SK-N-SH (cell line): ENCODE measurements at regions not wholly inside any gene's neighbourhood (a gene's known extent, or its start where the extent isn't known, plus 50 kb on each side); places are given as distances from the start of the nearest gene placed in this dataset.

Experiments used
- CTCF ChIA-PET: fragments of 300-600, 350-600 bp; formaldehyde crosslinking; extraction: SDS; loops from one replicate; lab custom pipeline; 2021; lab: Yijun Ruan, JAX
- POLR2A ChIA-PET: fragments of 350-600 bp; sonication (Branson Sonifier 250); formaldehyde crosslinking; extraction: SDS; loops from one replicate; lab custom pipeline; 2020; ENCODE audit warnings: antibody characterized with exemption, inconsistent platforms; lab: Yijun Ruan, JAX
- DNase-seq: peaks from one replicate; pipeline ENCODE4 v3.0.0; 2012
- H2AFZ ChIP-seq: fragments of 200-600 bp; sonication (generic); 2 replicates; pipeline ENCODE4 v1.8.1; 2016; ENCODE audit warnings: antibody characterized with exemption, mild to moderate bottlenecking, low read depth
- H3F3A ChIP-seq: fragments of 200-600 bp; sonication (generic); replicated peaks from 2 replicates; pipeline ENCODE3; 2016; ENCODE audit warnings: antibody characterized with exemption, mild to moderate bottlenecking; ENCODE audit not compliant: insufficient read depth
- H3K27ac ChIP-seq, 2 experiments: fragments of 200-500 bp in 1 of 2; fragments of 200-600 bp in 1 of 2; sonication (Bioruptor generic) in 1 of 2; sonication (generic), shearing (Covaris generic) in 1 of 2; 2 replicates each; pipeline versions ENCODE4 v1.5.1 to v1.6.1; 2014 to 2016; ENCODE audit warnings: low read depth in 2 of 2, inconsistent platforms in 1 of 2, low read length in 1 of 2, mild to moderate bottlenecking in 1 of 2, mixed read lengths in 1 of 2
- H3K27me3 ChIP-seq: fragments of 200-600 bp; sonication (generic), shearing (Covaris generic); 2 replicates; pipeline ENCODE4 v1.6.1; 2016; ENCODE audit warnings: mixed run types; ENCODE audit not compliant: insufficient read depth
- H3K36me3 ChIP-seq, 2 experiments: fragments of 200-500 bp in 1 of 2; fragments of 200-600 bp in 1 of 2; sonication (Bioruptor generic) in 1 of 2; sonication (generic) in 1 of 2; replicated peaks in 1 of 2; 2 replicates each; pipeline versions ENCODE3 to v1.5.1; 2014 to 2016; ENCODE audit warnings: low read length in 1 of 2, mild to moderate bottlenecking in 1 of 2; ENCODE audit not compliant: insufficient read depth in 2 of 2, control insufficient read depth in 1 of 2
- H3K4me1 ChIP-seq, 2 experiments: fragments of 200-500 bp in 1 of 2; fragments of 200-600 bp in 1 of 2; sonication (Bioruptor generic) in 1 of 2; sonication (generic), shearing (Covaris generic) in 1 of 2; 2 replicates each; pipeline versions ENCODE4 v1.5.1 to v1.6.1; 2014 to 2016; ENCODE audit warnings: low read depth in 1 of 2, low read length in 1 of 2, mixed run types in 1 of 2; ENCODE audit not compliant: insufficient read depth in 2 of 2, control insufficient read depth in 1 of 2
- H3K4me2 ChIP-seq: fragments of 200-600 bp; sonication (generic), shearing (Covaris generic); 2 replicates; pipeline ENCODE4 v1.6.1; 2017; ENCODE audit warnings: mixed run types
- H3K4me3 ChIP-seq, 2 experiments: fragments of 200-500 bp in 1 of 2; fragments of 200-600 bp in 1 of 2; sonication (Bioruptor generic) in 1 of 2; sonication (generic), shearing (Covaris generic) in 1 of 2; 2 replicates each; pipeline versions ENCODE4 v1.5.1 to v1.8.1; 2014 to 2016; ENCODE audit warnings: low read depth in 2 of 2, inconsistent platforms in 1 of 2, low read length in 1 of 2, mild to moderate bottlenecking in 1 of 2, mixed read lengths in 1 of 2, moderate library complexity in 1 of 2
- H3K79me2 ChIP-seq: fragments of 200-600 bp; sonication (generic); 2 replicates; pipeline ENCODE4 v1.8.1; 2017; ENCODE audit warnings: mild to moderate bottlenecking; ENCODE audit not compliant: insufficient read depth
- H3K9ac ChIP-seq: fragments of 200-600 bp; sonication (generic); 2 replicates; pipeline ENCODE4 v1.6.1; 2017; ENCODE audit warnings: mixed run types
- H3K9me2 ChIP-seq: fragments of 200-600 bp; sonication (generic); 2 replicates; pipeline ENCODE4 v1.6.1; 2017; ENCODE audit warnings: mixed run types
- H3K9me3 ChIP-seq: fragments of 200-600 bp; sonication (generic); 2 replicates; pipeline ENCODE4 v1.6.1; 2017; ENCODE audit warnings: mixed run types, mild to moderate bottlenecking, moderate library complexity
- H4K20me1 ChIP-seq: fragments of 200-600 bp; sonication (generic); 2 replicates; pipeline ENCODE4 v1.6.1; 2017; ENCODE audit warnings: mild to moderate bottlenecking, mixed run types; ENCODE audit not compliant: insufficient read depth
- ELF1 ChIP-seq: IDR thresholded peaks from 2 replicates; pipeline ENCODE4 v1.4.0; 2012
- FOSL2 ChIP-seq: IDR thresholded peaks from 2 replicates; pipeline ENCODE4 v1.4.0; 2012; ENCODE audit warnings: low read depth, mild to moderate bottlenecking, moderate library complexity, borderline replicate concordance
- FOXM1 ChIP-seq: IDR thresholded peaks from 2 replicates; pipeline ENCODE4 v1.4.0; 2012; ENCODE audit warnings: low read depth, mild to moderate bottlenecking
- GABPA ChIP-seq: IDR thresholded peaks from 2 replicates; pipeline ENCODE4 v1.4.0; 2012; ENCODE audit warnings: low read depth, mild to moderate bottlenecking
- JUND ChIP-seq: IDR thresholded peaks from 2 replicates; pipeline ENCODE4 v1.4.0; 2012
- NFIC ChIP-seq: IDR thresholded peaks from 2 replicates; pipeline ENCODE4 v1.4.0; 2012; ENCODE audit warnings: borderline replicate concordance
- NRF1 ChIP-seq: IDR thresholded peaks from 2 replicates; pipeline ENCODE4 v1.6.1; 2012; ENCODE audit warnings: low read depth, mild to moderate bottlenecking, low read length
- PBX3 ChIP-seq: IDR thresholded peaks from 2 replicates; pipeline ENCODE4; 2012
- RAD21 ChIP-seq: IDR thresholded peaks from 2 replicates; pipeline ENCODE4 v1.6.1; 2012; ENCODE audit warnings: mild to moderate bottlenecking, low read length
- RCOR1 ChIP-seq: fragments of 150-350 bp; IDR thresholded peaks from 2 replicates; pipeline ENCODE4 v1.6.1; 2017; ENCODE audit warnings: antibody characterized with exemption, low read length
- RXRA ChIP-seq: IDR thresholded peaks from 2 replicates; pipeline ENCODE4 v1.4.0; 2012; ENCODE audit warnings: low read depth, mild to moderate bottlenecking, borderline replicate concordance
- SIN3A ChIP-seq: IDR thresholded peaks from 2 replicates; pipeline ENCODE4 v1.6.1; 2012; ENCODE audit warnings: low read depth, mild to moderate bottlenecking, low read length, moderate library complexity, borderline replicate concordance
- SMC3 ChIP-seq: IDR thresholded peaks from 2 replicates; pipeline ENCODE4 v1.6.1; 2012; ENCODE audit warnings: low read depth, low read length, improper control_type of control experiment
- TAF1 ChIP-seq: IDR thresholded peaks from 2 replicates; pipeline ENCODE4 v1.6.1; 2012; ENCODE audit warnings: low read depth, mild to moderate bottlenecking, low read length, moderate library complexity, borderline replicate concordance
- TCF12 ChIP-seq: IDR thresholded peaks from 2 replicates; pipeline ENCODE4 v1.4.0; 2012
- YY1 ChIP-seq: IDR thresholded peaks from 2 replicates; pipeline ENCODE4 v1.4.0; 2012; ENCODE audit warnings: low read depth, mild to moderate bottlenecking
- WGBS: methylation state at CpG from one replicate; pipeline ENCODE4 v1.1.6; 2017; ENCODE audit warnings: low lambda C conversion rate; 5-methylcytosine and 5-hydroxymethylcytosine counted together
- TF ChIP-seq, protein P1 (sequence below): fragments of 150-350 bp; IDR thresholded peaks from 2 replicates; pipeline ENCODE4 v1.6.1; 2016; ENCODE audit warnings: mild to moderate bottlenecking, low read depth, low read length
- TF ChIP-seq, protein P2 (sequence below): IDR thresholded peaks from 2 replicates; pipeline ENCODE4 v1.4.0; 2012; ENCODE audit warnings: low read depth, borderline replicate concordance
- TF ChIP-seq, protein P3 (sequence below): fragments of 200-600 bp; sonication (generic); IDR thresholded peaks from 2 replicates; pipeline ENCODE4 v1.6.1; 2017; ENCODE audit warnings: antibody characterized with exemption, mild to moderate bottlenecking, moderate library complexity

- H3K27ac ChIP-seq, result no peak overlapping the region
- no peaks in the 10 kb centered on the region for H3K4me1 ChIP-seq
- DNase-seq, result no peak
- TF ChIP-seq SMC3 (no peak), FOSL2 (no peak), TCF12 (no peak), PBX3 (no peak), RAD21 (no peak)
- TF ChIP-seq, protein P1, sequence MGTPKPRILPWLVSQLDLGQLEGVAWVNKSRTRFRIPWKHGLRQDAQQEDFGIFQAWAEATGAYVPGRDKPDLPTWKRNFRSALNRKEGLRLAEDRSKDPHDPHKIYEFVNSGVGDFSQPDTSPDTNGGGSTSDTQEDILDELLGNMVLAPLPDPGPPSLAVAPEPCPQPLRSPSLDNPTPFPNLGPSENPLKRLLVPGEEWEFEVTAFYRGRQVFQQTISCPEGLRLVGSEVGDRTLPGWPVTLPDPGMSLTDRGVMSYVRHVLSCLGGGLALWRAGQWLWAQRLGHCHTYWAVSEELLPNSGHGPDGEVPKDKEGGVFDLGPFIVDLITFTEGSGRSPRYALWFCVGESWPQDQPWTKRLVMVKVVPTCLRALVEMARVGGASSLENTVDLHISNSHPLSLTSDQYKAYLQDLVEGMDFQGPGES, result no peak
- no peaks in the 10 kb centered on the region for H3K9me3 ChIP-seq
- 46% methylated on average over 1 of the region's 1 CpG for WGBS
- no peak overlapping the region for H3K9ac ChIP-seq
- H4K20me1 ChIP-seq, result no peaks in the 10 kb centered on the region
- H3K9me2 ChIP-seq, result no peaks in the 10 kb centered on the region
- H2AFZ ChIP-seq, result peak overlapping the region; percentile 7; the same call in 1 of the 2 replicates
- H3K4me3 ChIP-seq, result no peak overlapping the region
- H3K79me2 ChIP-seq, result no peaks in the 10 kb centered on the region
- H3K36me3 ChIP-seq, result no peaks in the 10 kb centered on the region
- peaks cover 11% of the 10 kb centered on the region for H3F3A ChIP-seq
- no peak overlapping the region for H3K4me2 ChIP-seq
- POLR2A ChIA-PET, result no interaction called here
- H3K27me3 ChIP-seq, result no peaks in the 10 kb centered on the region
- CTCF ChIA-PET, result interaction anchor here (0.5 kb wide), 1 partner anchor 10 kb away, joined by 3 read pairs; no protein-coding TSS in a partner anchor
Measured at GRCh38 chr2:226466124-226466523, 333.5 kb downstream of the IRS1 start.

DNA sequence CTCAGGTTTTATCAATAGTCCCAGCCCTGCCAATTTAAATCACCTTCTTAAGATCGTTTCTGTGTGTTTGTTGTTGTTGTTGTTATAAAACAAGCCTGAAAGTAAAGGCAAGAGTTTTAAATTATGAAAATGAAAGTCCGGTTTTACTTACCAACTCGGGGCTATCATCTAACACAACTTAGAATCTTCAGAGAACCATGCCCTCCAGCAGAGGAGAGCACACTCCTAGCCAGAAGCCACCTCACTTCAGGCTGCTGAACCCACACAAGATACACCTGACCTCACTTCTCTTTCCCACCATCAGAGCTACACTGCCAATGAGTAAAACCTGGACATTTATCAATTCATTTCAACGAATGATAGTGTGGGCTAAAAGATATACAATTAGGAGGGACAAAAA lies 335.2 kb downstream of the IRS1 start:
- ChIA-PET CTCF (no interaction called here), POLR2A (no interaction called here)
- no peak overlapping the region for H2AFZ ChIP-seq
- H3K9me3 ChIP-seq, result no peaks in the 10 kb centered on the region
- no peak for DNase-seq
- no peaks in the 10 kb centered on the region for H3K36me3 ChIP-seq
- H3K27me3 ChIP-seq, result no peaks in the 10 kb centered on the region
- H3K9me2 ChIP-seq, result no peaks in the 10 kb centered on the region
- WGBS, result 17% methylated on average over 4 of the region's 4 CpGs
- no peak overlapping the region for H3K9ac ChIP-seq
- H4K20me1 ChIP-seq, result no peaks in the 10 kb centered on the region
- H3K27ac ChIP-seq, result no peak overlapping the region
- no peaks in the 10 kb centered on the region for H3K79me2 ChIP-seq
- no peak overlapping the region for H3K4me3 ChIP-seq
- TF ChIP-seq ELF1, result no peak
- no peak for TF ChIP-seq YY1
- TF ChIP-seq SIN3A, result no peak
- TF ChIP-seq FOSL2, result no peak
- no peak for TF ChIP-seq GABPA
- TF ChIP-seq FOXM1, result no peak
- no peak for TF ChIP-seq NRF1
- no peak for TF ChIP-seq TAF1
- no peaks in the 10 kb centered on the region for H3K4me1 ChIP-seq
- H3F3A ChIP-seq, result peaks cover 11% of the 10 kb centered on the region
- no peak overlapping the region; the same call in 1 of the 2 replicates for H3K4me2 ChIP-seq

GRCh38 chr2:226463154-226463553 lies 336.5 kb downstream of the IRS1 start:
- WGBS, result 39% methylated on average over 2 of the region's 2 CpGs
- Histone ChIP-seq H2AFZ (no peak overlapping the region), H3K79me2 (no peaks in the 10 kb centered on the region), H3K27ac (no peak overlapping the region), H3K9ac (no peak overlapping the region), H3K4me1 (no peaks in the 10 kb centered on the region), H3K4me2 (no peak overlapping the region), H3K9me2 (no peaks in the 10 kb centered on the region), H3F3A (peaks cover 5% of the 10 kb centered on the region), H3K36me3 (no peaks in the 10 kb centered on the region), H3K9me3 (no peaks in the 10 kb centered on the region), H4K20me1 (no peaks in the 10 kb centered on the region), H3K27me3 (no peaks in the 10 kb centered on the region), H3K4me3 (no peak overlapping the region)
- no peak for TF ChIP-seq ELF1
- TF ChIP-seq, protein P2, sequence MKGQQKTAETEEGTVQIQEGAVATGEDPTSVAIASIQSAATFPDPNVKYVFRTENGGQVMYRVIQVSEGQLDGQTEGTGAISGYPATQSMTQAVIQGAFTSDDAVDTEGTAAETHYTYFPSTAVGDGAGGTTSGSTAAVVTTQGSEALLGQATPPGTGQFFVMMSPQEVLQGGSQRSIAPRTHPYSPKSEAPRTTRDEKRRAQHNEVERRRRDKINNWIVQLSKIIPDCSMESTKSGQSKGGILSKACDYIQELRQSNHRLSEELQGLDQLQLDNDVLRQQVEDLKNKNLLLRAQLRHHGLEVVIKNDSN, result no peak
- TF ChIP-seq NFIC, result no peak
- no peak for TF ChIP-seq FOSL2
- TF ChIP-seq JUND, result no peak
- no peak for TF ChIP-seq NRF1
- TF ChIP-seq, protein P3, sequence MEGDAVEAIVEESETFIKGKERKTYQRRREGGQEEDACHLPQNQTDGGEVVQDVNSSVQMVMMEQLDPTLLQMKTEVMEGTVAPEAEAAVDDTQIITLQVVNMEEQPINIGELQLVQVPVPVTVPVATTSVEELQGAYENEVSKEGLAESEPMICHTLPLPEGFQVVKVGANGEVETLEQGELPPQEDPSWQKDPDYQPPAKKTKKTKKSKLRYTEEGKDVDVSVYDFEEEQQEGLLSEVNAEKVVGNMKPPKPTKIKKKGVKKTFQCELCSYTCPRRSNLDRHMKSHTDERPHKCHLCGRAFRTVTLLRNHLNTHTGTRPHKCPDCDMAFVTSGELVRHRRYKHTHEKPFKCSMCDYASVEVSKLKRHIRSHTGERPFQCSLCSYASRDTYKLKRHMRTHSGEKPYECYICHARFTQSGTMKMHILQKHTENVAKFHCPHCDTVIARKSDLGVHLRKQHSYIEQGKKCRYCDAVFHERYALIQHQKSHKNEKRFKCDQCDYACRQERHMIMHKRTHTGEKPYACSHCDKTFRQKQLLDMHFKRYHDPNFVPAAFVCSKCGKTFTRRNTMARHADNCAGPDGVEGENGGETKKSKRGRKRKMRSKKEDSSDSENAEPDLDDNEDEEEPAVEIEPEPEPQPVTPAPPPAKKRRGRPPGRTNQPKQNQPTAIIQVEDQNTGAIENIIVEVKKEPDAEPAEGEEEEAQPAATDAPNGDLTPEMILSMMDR, result no peak
- TF ChIP-seq RXRA, result no peak
- no peak for TF ChIP-seq FOXM1
- no peak for TF ChIP-seq TAF1
- TF ChIP-seq RCOR1, result no peak
- TF ChIP-seq RAD21, result no peak
- POLR2A ChIA-PET, result no interaction called here
- no peak for DNase-seq
- CTCF ChIA-PET, result interaction anchor here (1.6 kb wide), 1 partner anchor 13 kb away, joined by 3 read pairs; no protein-coding TSS in a partner anchor
